ENCODE measurements at regions not wholly inside any gene's neighbourhood (a gene's known extent, or its start where the extent isn't known, plus 50 kb on each side); places are given as distances from the start of the nearest gene placed in this dataset.

DNA sequence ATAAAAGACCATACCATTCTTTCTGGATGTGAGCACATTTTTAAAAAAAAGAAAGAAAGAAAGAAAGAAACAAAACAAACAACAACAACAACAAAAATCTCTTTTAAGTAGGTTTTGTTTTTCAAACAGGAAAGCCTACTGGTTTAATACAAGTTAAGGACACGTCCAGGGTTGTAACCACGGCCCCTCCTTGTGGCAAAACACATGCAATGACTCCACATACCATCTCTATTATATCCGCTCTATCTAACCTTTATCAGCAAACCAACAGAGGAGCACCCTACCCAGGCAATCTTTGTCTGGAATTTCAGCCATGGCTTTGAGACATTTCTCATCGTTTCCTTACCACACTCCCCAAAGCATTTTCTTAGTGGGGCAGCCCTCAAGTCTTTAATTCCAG, 360.5 kb upstream of the TMPO start:
- no peak overlapping the region for H3K27ac ChIP-seq (ENCODE audit: insufficient read depth, low read length, poor library complexity, severe bottlenecking)
- no peak for DNase-seq

DNA sequence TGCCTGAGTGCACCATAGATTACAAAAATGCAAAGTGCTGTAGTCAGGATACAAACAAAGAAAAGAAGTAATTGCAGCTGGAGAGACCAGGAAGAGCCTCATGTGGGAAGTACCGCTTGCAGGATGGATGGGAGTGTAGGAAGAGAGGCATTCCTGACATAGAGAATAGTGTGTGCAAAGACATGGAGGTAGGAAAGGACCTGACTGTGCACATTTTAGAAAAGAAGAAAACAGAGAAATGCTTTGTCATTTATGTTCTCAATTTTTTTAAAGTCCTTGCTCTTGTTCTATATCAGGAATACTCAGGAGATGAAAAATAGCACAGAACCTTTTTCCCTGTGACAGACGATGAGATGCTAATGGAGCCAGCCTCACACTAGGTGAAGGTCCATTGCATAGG, 358.7 kb upstream of the TMPO start:
- Histone ChIP-seq H3K27me3 (replicated peaks; ENCODE audit: control insufficient read depth, insufficient read depth, low read length, poor library complexity, severe bottlenecking) (no peaks in the 10 kb centered on the region), H3K27ac (ENCODE audit: insufficient read depth, low read length, poor library complexity, severe bottlenecking) (no peak overlapping the region), H3K4me1 (ENCODE audit: control insufficient read depth, insufficient read depth, low read length, poor library complexity, severe bottlenecking) (no peaks in the 10 kb centered on the region), H3K4me3 (ENCODE audit: insufficient read depth, low read depth, low read length, poor library complexity, severe bottlenecking) (no peak overlapping the region), H3K36me3 (ENCODE audit: control insufficient read depth, insufficient read depth, low read length) (no peaks in the 10 kb centered on the region), H3K9me3 (ENCODE audit: control insufficient read depth, low read length) (no peaks in the 10 kb centered on the region)
- DNase-seq: no peak

More for the DNA sequence above, 360.5 kb upstream of the TMPO start:
- H3K4me1 ChIP-seq (ENCODE audit: control insufficient read depth, insufficient read depth, low read length, poor library complexity, severe bottlenecking): no peaks in the 10 kb centered on the region
- no peaks in the 10 kb centered on the region for H3K36me3 ChIP-seq (ENCODE audit: control insufficient read depth, insufficient read depth, low read length)
- no peaks in the 10 kb centered on the region for H3K27me3 ChIP-seq (replicated peaks; ENCODE audit: control insufficient read depth, insufficient read depth, low read length, poor library complexity, severe bottlenecking)
- H3K4me3 ChIP-seq (ENCODE audit: insufficient read depth, low read depth, low read length, poor library complexity, severe bottlenecking): no peak overlapping the region
- no peaks in the 10 kb centered on the region for H3K9me3 ChIP-seq (ENCODE audit: control insufficient read depth, low read length)

DNA sequence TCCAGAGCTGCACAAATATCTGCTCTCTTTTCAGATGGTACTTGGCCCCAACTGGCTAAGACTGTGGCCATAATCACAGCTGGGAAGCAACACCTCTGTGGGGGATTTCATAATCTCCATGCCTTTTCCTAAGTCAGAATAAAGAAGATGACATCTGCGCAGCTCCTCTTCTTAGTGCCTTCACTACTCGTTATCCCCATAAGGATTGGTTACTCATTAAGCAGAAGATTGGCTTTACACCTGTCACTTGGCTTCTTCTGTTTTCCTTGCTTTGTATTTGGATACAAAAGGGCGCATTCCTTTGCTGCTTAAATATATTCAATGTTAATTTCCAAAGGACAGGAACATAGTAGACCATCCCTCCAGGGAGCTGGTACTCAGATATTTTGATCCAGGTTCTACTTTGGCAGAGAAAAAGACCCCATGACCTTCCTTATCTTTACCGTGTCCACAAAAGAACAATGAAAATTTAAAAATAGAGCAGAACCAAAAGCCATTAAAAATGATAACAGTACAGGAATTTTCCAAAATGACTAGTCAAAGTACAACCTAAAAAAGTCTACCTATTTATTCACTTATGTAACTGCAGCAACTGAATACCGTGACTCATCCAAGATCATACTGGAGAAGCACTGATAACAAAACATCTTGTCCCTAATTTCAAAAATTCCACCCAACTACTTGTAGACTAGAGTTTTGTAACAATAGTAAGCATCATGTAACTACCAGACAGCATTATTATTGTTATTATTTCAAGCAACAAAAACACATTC, 352.3 kb upstream of the TMPO start:
- no peak for DNase-seq
- no peaks in the 10 kb centered on the region for H3K27me3 ChIP-seq (replicated peaks; ENCODE audit: control insufficient read depth, insufficient read depth, low read length, poor library complexity, severe bottlenecking)
- H3K4me3 ChIP-seq (ENCODE audit: insufficient read depth, low read depth, low read length, poor library complexity, severe bottlenecking): no peak overlapping the region

DNA sequence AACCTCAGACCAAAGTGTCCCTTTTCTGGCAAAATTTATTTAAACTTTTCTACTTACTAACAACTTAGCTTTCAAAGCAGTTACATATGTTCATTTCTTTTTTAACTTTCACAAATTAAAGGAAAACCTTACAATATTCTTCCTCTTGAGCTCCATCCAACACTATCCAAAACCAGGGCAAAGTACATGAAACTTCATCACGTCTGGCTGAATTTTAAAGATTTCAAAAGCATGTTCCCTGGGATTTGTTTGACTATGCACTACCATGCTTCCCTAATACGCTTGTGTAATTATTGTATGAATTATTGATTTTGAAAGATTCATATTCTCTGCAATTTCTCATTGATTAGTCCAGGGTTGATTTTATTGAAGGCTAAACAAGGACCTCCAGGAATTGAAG, 343.1 kb upstream of the TMPO start:
- Histone ChIP-seq H3K4me3 (ENCODE audit: insufficient read depth, low read depth, low read length, poor library complexity, severe bottlenecking) (no peak overlapping the region), H3K36me3 (ENCODE audit: control insufficient read depth, insufficient read depth, low read length) (no peaks in the 10 kb centered on the region), H3K27me3 (replicated peaks; ENCODE audit: control insufficient read depth, insufficient read depth, low read length, poor library complexity, severe bottlenecking) (no peaks in the 10 kb centered on the region), H3K4me1 (ENCODE audit: control insufficient read depth, insufficient read depth, low read length, poor library complexity, severe bottlenecking) (no peaks in the 10 kb centered on the region), H3K9me3 (ENCODE audit: control insufficient read depth, low read length) (no peaks in the 10 kb centered on the region), H3K27ac (ENCODE audit: insufficient read depth, low read length, poor library complexity, severe bottlenecking) (no peak overlapping the region)
- no peak for DNase-seq

More for the DNA sequence above, 352.3 kb upstream of the TMPO start:
- H3K9me3 ChIP-seq (ENCODE audit: control insufficient read depth, low read length): no peaks in the 10 kb centered on the region
- no peaks in the 10 kb centered on the region for H3K4me1 ChIP-seq (ENCODE audit: control insufficient read depth, insufficient read depth, low read length, poor library complexity, severe bottlenecking)
- no peaks in the 10 kb centered on the region for H3K36me3 ChIP-seq (ENCODE audit: control insufficient read depth, insufficient read depth, low read length)
- no peak overlapping the region for H3K27ac ChIP-seq (ENCODE audit: insufficient read depth, low read length, poor library complexity, severe bottlenecking)

DNA sequence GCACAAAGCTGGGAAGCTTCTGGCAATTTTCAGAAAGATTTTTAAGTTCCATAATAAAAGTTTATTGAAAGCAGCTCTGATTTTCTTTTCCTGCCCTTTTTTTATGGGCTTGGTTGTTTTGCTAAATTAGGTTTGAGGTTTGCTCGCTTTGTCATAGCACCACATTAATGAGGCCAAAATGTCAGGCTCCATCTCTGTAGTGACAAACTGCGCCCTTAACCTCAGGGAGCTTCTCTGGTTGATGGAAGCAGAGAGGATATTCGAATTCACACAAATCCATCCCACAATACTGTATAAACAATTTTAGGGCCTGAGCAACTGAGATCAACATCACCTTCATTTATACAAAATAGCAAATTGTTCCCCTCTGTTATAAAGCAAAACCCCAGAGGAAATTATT, 342.6 kb upstream of the TMPO start:
- Histone ChIP-seq H3K27me3 (replicated peaks; ENCODE audit: control insufficient read depth, insufficient read depth, low read length, poor library complexity, severe bottlenecking) (no peaks in the 10 kb centered on the region), H3K4me3 (ENCODE audit: insufficient read depth, low read depth, low read length, poor library complexity, severe bottlenecking) (no peak overlapping the region), H3K36me3 (ENCODE audit: control insufficient read depth, insufficient read depth, low read length) (no peaks in the 10 kb centered on the region), H3K27ac (ENCODE audit: insufficient read depth, low read length, poor library complexity, severe bottlenecking) (no peak overlapping the region), H3K9me3 (ENCODE audit: control insufficient read depth, low read length) (no peaks in the 10 kb centered on the region), H3K4me1 (ENCODE audit: control insufficient read depth, insufficient read depth, low read length, poor library complexity, severe bottlenecking) (no peaks in the 10 kb centered on the region)
- DNase-seq: no peak

DNA sequence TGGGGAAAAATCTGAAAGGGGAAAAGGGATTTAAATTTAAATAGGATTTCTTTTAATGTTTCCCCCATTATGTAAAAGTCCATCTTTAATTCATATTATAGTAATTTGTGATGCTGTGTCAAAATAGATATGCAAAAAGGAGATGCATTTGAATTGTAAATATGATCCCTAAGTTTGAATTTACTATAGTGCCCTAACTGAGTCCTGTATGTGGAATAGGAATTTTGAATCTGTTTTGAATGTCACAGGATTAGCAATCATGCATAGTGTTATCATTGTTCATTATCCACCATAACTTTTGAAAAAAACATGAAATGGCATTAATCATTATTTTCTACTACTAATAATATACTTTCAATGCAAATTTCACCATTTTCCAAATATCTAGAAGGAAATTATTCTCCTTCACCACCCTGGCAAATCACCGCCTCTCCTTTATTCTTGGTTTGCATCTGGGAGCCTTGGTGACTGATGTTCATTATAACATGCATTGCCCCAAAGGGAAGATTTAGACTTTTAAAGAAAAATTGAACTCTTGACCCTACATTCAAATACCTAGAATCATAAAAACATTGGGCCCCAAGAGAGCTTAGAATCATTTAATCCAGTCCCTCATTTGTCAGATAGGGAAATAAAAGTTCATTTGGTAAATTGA, 341.5 kb upstream of the TMPO start:
- no peak overlapping the region for H3K4me3 ChIP-seq (ENCODE audit: insufficient read depth, low read depth, low read length, poor library complexity, severe bottlenecking)

DNA sequence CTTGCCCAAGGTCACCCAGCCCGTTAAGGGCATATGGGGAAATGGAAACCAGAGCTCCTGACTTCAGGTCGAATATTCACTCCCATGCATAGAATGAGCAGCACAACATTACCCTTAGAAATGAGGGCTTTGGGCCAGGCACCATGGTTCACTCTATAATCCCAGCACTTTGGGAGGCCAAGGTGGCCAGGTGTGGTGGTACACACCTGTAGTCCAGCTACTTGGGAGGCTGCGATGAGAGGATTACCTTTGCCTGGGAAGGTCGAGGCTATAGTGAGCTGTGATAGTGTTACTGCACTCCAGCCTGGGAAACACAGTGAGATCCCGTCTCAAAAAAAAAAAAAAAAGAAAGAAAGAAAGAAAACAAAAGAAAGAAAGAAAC, 341.0 kb upstream of the TMPO start:
- Histone ChIP-seq H3K4me1 (ENCODE audit: control insufficient read depth, insufficient read depth, low read length, poor library complexity, severe bottlenecking) (no peaks in the 10 kb centered on the region), H3K4me3 (ENCODE audit: insufficient read depth, low read depth, low read length, poor library complexity, severe bottlenecking) (no peak overlapping the region), H3K27ac (ENCODE audit: insufficient read depth, low read length, poor library complexity, severe bottlenecking) (no peak overlapping the region), H3K36me3 (ENCODE audit: control insufficient read depth, insufficient read depth, low read length) (no peaks in the 10 kb centered on the region), H3K27me3 (replicated peaks; ENCODE audit: control insufficient read depth, insufficient read depth, low read length, poor library complexity, severe bottlenecking) (no peaks in the 10 kb centered on the region), H3K9me3 (ENCODE audit: control insufficient read depth, low read length) (no peaks in the 10 kb centered on the region)
- no peak for DNase-seq

More for the DNA sequence above, 341.5 kb upstream of the TMPO start:
- no peak for DNase-seq
- Histone ChIP-seq H3K36me3 (ENCODE audit: control insufficient read depth, insufficient read depth, low read length) (no peaks in the 10 kb centered on the region), H3K9me3 (ENCODE audit: control insufficient read depth, low read length) (no peaks in the 10 kb centered on the region), H3K27ac (ENCODE audit: insufficient read depth, low read length, poor library complexity, severe bottlenecking) (no peak overlapping the region), H3K4me1 (ENCODE audit: control insufficient read depth, insufficient read depth, low read length, poor library complexity, severe bottlenecking) (no peaks in the 10 kb centered on the region), H3K27me3 (replicated peaks; ENCODE audit: control insufficient read depth, insufficient read depth, low read length, poor library complexity, severe bottlenecking) (no peaks in the 10 kb centered on the region)

DNA sequence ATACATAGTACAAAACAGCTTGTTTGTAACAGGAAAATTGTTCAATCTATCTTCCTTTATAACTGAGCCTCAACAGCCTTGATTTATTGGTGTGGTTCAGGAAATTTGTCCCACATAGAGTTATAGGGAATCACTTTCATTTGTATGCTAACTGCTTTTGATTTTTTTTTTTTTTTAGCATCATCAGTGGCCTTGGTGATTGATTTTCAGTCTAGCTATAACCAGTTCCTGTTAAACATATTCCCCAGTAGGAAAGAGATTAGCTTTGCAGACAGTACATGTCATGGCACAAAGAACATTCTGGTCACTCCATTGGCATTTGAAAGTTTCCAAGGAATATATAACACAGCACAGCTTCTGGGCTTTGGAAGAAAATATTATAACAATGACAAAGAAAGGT, 337.3 kb upstream of the TMPO start:
- Histone ChIP-seq H3K4me3 (ENCODE audit: insufficient read depth, low read depth, low read length, poor library complexity, severe bottlenecking) (no peak overlapping the region), H3K36me3 (ENCODE audit: control insufficient read depth, insufficient read depth, low read length) (no peaks in the 10 kb centered on the region)

DNA sequence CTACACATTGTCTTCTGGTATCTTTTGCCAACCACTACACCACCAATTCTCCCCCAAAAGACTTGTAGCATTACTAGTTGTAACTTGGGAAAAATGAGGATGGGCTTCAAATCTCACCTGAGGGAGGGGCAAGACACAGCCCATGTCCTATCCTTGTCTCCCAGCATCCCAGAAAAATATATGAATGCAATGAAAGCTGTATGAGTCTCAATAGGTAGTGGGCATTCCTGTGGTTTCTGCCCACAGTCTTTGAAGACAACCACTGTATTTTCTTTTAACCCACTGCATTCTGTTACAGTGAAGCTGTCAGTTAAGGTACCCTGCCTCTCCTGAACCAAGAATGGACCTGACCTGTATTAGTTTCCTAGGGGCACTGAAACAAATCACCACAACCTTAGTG, 336.2 kb upstream of the TMPO start:
- H3K36me3 ChIP-seq (ENCODE audit: control insufficient read depth, insufficient read depth, low read length): no peaks in the 10 kb centered on the region
- H3K27ac ChIP-seq (ENCODE audit: insufficient read depth, low read length, poor library complexity, severe bottlenecking): no peak overlapping the region
- no peaks in the 10 kb centered on the region for H3K9me3 ChIP-seq (ENCODE audit: control insufficient read depth, low read length)
- H3K27me3 ChIP-seq (replicated peaks; ENCODE audit: control insufficient read depth, insufficient read depth, low read length, poor library complexity, severe bottlenecking): peaks cover 3% of the 10 kb centered on the region
- H3K4me1 ChIP-seq (ENCODE audit: control insufficient read depth, insufficient read depth, low read length, poor library complexity, severe bottlenecking): no peaks in the 10 kb centered on the region
- H3K4me3 ChIP-seq (ENCODE audit: insufficient read depth, low read depth, low read length, poor library complexity, severe bottlenecking): no peak overlapping the region
- DNase-seq: no peak

More for the DNA sequence above, 337.3 kb upstream of the TMPO start:
- no peak for DNase-seq
- Histone ChIP-seq H3K27me3 (replicated peaks; ENCODE audit: control insufficient read depth, insufficient read depth, low read length, poor library complexity, severe bottlenecking) (peaks cover 3% of the 10 kb centered on the region), H3K9me3 (ENCODE audit: control insufficient read depth, low read length) (no peaks in the 10 kb centered on the region), H3K27ac (ENCODE audit: insufficient read depth, low read length, poor library complexity, severe bottlenecking) (no peak overlapping the region), H3K4me1 (ENCODE audit: control insufficient read depth, insufficient read depth, low read length, poor library complexity, severe bottlenecking) (no peaks in the 10 kb centered on the region)

DNA sequence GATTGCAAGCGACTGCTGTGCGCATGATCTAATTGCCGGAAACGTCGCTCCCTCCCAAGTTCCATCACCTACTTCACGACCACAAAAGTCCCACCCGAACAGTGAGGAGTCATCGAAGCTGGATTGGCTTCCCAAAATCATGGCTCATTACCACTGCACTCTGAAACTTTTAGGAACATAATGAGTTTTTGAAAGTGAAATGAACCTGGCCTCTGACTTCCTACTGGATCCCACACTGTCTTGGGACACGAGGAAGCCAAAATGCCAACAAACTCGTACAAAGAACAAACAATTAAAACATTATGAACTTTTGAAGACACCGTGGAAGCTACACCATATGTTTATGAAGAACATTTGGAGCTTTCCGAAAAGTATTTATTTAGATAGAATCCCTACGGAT, 334.8 kb upstream of the TMPO start:
- no peaks in the 10 kb centered on the region for H3K4me1 ChIP-seq (ENCODE audit: control insufficient read depth, insufficient read depth, low read length, poor library complexity, severe bottlenecking)
- no peak overlapping the region for H3K27ac ChIP-seq (ENCODE audit: insufficient read depth, low read length, poor library complexity, severe bottlenecking)
- no peak for DNase-seq
- peaks cover 3% of the 10 kb centered on the region for H3K27me3 ChIP-seq (replicated peaks; ENCODE audit: control insufficient read depth, insufficient read depth, low read length, poor library complexity, severe bottlenecking)
- H3K4me3 ChIP-seq (ENCODE audit: insufficient read depth, low read depth, low read length, poor library complexity, severe bottlenecking): no peak overlapping the region
- H3K9me3 ChIP-seq (ENCODE audit: control insufficient read depth, low read length): no peaks in the 10 kb centered on the region
- no peaks in the 10 kb centered on the region for H3K36me3 ChIP-seq (ENCODE audit: control insufficient read depth, insufficient read depth, low read length)

All from effector memory CD4-positive, alpha-beta T cell (primary cell).